NAMALWA (cell line): ENCODE measurements at regions not wholly inside any gene's neighbourhood (a gene's known extent, or its start where the extent isn't known, plus 50 kb on each side); places are given as distances from the start of the nearest gene placed in this dataset.

Experiments used
- DNase-seq: peaks from one replicate; pipeline ENCODE4 v3.0.0-alpha.2; 2015; ENCODE audit warnings: low spot score

DNA sequence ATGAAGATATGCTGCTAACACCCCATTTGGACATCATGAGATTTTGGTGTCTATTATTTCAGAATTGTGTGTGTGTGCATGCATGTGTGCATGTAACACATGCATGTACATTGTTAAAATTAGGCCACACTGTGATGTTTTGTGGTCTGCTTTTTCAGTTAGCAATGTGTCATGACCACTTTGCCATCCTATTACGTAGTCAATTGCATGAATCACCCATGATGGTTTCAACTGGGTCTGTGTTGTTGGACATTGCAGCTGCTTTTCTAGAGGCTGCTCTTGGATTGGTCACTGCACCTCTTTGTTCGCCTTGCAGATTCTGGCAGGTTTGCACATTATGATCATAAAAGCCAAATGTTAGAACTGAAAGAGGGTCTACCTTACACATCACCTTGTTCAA lies 101.0 kb upstream of the THBS1 start:
- DNase-seq = no peak

GRCh38 chr15:39482459-39482858 lies 98.4 kb upstream of the THBS1 start:
- DNase-seq = no peak

GRCh38 chr15:39486621-39487457 lies 94.0 kb upstream of the THBS1 start:
- DNase-seq = no peak

DNA sequence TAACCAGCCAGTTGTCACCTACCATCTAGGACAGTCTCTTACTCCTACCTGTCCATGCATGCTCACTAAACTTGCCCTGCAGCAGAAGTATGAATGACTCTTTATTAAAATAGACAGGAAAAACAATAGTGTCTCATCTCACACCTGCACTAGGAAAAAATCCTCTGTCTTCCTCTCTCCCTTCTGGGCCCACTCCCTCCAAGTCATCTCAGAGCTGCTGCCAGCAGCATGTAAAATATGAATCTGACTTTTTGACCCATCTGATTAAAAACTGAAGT lies 93.5 kb upstream of the THBS1 start:
- no peak for DNase-seq

GRCh38 chr15:39488516-39488915 lies 92.4 kb upstream of the THBS1 start:
- no peak for DNase-seq

GRCh38 chr15:39488961-39489360 lies 91.9 kb upstream of the THBS1 start:
- DNase-seq = no peak

- DNase-seq = no peak
Observed at GRCh38 chr15:39491115-39491885, 89.6 kb upstream of the THBS1 start.

DNA sequence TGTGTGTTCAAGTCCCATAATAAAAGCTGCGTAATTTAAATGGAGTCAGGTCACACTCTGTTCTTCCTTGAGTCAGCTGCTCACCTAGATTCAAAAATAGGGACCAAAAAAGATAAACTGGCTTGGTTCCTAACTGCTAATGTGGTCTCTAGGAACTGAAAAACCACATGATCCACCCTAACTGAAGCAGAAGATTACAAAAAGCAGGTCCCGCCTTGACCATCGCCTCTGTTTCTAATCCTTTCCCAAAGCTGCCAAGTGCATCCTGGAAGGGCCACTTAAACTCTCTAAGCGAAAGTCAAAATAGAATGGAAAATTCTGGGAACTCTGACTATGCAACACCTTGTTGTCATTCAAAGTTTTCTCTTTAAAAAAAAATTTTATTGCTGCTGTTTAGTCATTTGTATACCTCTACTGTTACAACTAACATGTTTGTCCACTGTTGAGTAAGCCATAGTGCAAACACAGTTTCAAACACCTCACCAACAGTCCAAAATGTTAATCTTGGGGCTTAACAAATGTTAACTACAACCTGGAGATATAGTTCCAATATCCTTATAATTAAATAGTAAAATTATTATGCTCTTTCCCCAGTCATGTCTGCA lies 88.9 kb upstream of the THBS1 start:
- no peak for DNase-seq

DNA sequence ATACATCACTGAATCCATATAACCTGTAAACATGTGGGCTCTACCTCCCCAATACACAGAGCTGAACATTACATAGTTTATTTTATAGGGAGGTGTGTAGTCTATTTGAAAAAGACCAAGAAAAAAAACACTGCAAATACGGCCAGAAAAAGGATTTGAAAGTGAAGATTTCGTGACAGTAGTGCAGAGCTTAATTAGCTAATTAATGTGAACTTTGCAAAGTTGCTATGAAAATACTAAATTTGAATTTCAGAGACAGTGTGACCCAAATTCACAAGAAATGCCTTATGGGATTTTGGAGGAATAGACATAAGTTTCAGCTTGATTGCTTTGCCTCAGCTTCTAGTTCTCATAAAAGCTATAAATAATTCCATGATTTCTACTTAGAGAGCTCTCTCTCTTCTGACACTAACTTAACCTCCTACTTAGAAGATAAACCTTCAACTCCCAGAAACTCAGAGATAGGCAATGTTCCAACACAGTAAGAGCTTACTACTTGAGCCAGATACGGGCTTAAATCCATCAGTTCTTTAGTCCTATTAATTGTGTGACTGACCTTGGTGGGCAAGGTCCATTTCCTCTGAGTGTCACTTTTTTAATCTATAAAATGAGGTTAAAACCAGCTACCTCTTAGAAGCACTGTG lies 87.3 kb upstream of the THBS1 start:
- DNase-seq = no peak

GRCh38 chr15:39494462-39494861 lies 86.4 kb upstream of the THBS1 start:
- DNase-seq = no peak

- DNase-seq = no peak
Observed at GRCh38 chr15:39495871-39496840, 84.7 kb upstream of the THBS1 start.

- no peak for DNase-seq
Observed at GRCh38 chr15:39497016-39497758, 83.7 kb upstream of the THBS1 start.

DNA sequence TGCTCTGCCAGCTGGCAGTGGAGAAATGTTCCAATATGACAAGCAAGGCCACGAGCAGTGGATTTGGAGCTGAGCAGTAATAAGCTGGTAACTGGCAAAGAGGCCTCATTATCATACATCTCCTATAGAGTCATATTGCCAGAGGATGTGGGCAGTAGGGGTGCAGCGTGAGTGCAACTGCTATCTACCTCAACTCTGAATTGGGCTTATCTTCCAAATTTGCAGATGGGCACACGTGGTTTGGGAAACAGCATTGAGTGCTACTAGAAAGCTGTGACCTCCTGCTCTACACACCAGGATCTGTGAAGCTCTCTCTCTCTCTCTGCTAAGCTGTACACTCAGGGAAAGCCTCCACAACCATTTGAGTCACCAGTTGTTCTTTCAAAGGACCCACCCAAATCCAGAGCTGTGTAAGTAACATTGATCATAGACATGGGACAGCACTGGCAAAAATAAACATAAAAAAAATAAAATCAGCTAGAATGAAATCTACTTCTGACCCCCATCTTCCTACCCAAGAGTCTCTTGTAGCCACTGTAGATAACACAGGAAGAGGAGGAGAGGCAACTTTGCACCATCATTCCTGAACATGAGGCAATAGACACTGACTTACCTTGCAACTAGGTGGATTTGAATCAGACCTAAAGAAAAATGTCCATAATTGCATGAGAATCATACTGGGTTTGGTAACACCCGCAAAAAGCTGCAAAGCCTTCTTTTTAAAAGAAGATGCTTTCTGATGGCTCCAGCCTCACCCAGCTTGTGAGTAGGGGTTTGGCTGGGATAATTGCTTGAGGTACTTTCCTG lies 82.9 kb upstream of the THBS1 start:
- no peak for DNase-seq

GRCh38 chr15:39498629-39499028 lies 82.2 kb upstream of the THBS1 start:
- DNase-seq = no peak

GRCh38 chr15:39499042-39499441 lies 81.8 kb upstream of the THBS1 start:
- DNase-seq = no peak

DNA sequence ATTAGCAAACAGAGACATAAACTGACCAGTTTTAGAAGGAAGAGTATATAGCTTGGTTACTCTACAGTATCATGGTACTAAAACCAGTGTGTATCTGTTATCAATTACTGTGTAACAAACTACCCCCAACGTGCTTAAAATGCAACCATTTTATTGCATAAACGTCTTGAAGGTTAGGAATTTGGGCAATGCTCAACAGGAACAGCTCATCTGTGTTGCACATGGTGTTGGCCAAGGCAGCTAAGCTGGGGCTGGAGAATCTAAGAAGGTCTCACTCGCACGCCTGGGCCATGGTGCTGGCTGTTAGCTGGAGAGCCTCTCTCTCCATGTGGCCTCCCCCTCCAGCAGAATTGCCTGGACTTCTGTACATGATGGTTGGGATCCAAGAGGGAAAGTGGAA lies 81.2 kb upstream of the THBS1 start:
- no peak for DNase-seq

DNA sequence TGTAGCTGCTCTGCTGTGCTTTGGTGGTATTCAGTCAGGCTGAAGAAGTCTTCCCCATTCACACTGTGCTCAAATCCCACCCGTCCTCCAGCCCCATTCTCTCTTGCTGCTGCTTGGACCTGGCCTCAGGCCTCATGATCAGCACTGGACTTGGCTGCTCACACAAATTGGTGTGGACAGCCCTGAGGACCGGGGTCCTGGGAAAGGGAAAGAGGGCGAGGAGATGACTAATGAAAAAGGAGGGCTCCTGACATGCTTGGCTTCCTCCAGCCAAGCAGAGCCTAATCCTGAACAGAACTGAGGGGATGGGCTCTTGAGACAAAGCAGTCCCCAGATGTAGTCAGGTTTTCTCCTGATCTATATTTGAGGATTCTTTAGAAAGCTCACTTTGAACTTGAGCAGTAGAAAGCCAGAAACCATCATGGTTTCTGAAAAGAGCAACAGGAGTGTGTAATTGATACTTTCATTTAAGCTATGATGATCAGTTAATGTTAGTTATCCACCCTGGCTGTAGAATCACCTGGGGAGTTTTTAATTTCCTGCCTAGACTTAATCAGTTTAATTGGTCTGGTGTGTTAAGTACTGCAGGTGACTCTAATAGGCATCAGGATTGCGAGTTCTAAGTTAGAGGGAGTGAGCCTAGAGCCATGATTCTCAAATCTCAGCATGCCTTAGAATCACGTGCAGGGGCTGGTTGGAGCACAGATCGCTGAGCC lies 79.4 kb upstream of the THBS1 start:
- DNase-seq = no peak

DNA sequence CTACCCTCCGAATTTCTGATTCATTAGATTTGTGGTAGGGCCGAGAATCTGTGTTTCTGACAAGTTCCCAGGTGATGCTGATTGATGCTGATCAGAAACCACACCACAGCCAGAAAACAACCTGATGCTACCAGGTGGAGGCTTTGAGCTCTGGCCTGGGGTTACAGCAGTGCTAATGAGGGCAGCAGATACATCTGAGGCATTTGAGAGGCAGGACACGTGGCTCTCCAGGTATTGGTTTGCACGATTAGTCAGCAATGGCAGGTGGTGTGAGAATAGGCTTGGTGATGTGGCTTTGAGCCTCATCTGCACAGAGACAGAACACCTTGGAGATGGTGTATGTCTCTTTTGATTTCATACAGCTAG lies 78.8 kb upstream of the THBS1 start:
- no peak for DNase-seq

- no peak for DNase-seq
Observed at GRCh38 chr15:39502611-39503195, 78.2 kb upstream of the THBS1 start.
